ENCODE measurements at regions not wholly inside any gene's neighbourhood (a gene's known extent, or its start where the extent isn't known, plus 50 kb on each side); places are given as distances from the start of the nearest gene placed in this dataset.

GRCh38 chrX:35858906-35859305, 60.6 kb upstream of the CFAP47 start:
- TF ChIP-seq POLR2AphosphoS5 (IDR thresholded peaks at IDR 0.05; ENCODE audit: low read depth, low read length) = no peak
- no peak for TF ChIP-seq POLR2A (IDR thresholded peaks at IDR 0.05; ENCODE audit: control extremely low read depth in 1 of 2, low read depth in 2 of 2, low read length in 2 of 2)
- TF ChIP-seq CTCF (IDR thresholded peaks at IDR 0.05; ENCODE audit: control extremely low read depth in 1 of 3, insufficient read depth in 1 of 3, low read depth in 1 of 3, low read length in 3 of 3) = no peak
- TF ChIP-seq EZH2 (IDR thresholded peaks at IDR 0.05; ENCODE audit: low read depth, low read length, severe bottlenecking) = no peak
